ENCODE measurements at regions not wholly inside any gene's neighbourhood (a gene's known extent, or its start where the extent isn't known, plus 50 kb on each side); places are given as distances from the start of the nearest gene placed in this dataset.

DNA sequence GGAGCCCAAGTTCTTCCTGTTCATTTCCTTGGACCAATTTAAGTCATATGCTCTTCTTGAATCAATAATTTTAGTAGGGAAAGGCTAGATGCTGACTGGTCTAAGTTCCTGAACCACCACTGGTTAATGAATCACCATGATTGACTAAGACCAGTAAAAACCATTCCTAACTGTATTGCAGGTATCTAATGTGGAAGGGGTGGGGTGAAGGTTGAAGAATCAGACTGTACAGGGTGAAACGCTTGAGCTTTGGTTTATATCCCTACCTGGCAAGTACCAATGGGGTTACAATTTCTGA is 100.1 kb downstream of the DYRK2 start:
- TF ChIP-seq GATA2 (IDR thresholded peaks at IDR 0.05; ENCODE audit: low read depth, low read length) (no peak), GATA3 (IDR thresholded peaks at IDR 0.05; ENCODE audit: low read depth, low read length) (no peak)

All from SH-SY5Y (cell line).